Astrocyte (in vitro differentiated cells and primary cell): ENCODE measurements at regions not wholly inside any gene's neighbourhood (a gene's known extent, or its start where the extent isn't known, plus 50 kb on each side); places are given as distances from the start of the nearest gene placed in this dataset.

ENCODE experiments used
- DNase-seq: peaks from one replicate; pipeline ENCODE4 v3.0.0-alpha.2; 2010; ENCODE audit warnings: low read depth
- FAIRE-seq: peaks from 2 replicates; lab custom pipeline; 2011; peaks lifted over from hg19 to GRCh38; lab: Jason Lieb, UNC
- H2AFZ ChIP-seq: 2 replicates; pipeline ENCODE4 v1.6.0; 2012; ENCODE audit warnings: low read depth, low read length, inconsistent platforms
- H3K27ac ChIP-seq: 2 replicates; pipeline ENCODE4 v1.5.1; 2011; ENCODE audit warnings: low read depth, low read length, inconsistent platforms
- H3K27me3 ChIP-seq: 2 replicates; pipeline ENCODE4 v1.6.0; 2011; ENCODE audit warnings: low read length, inconsistent platforms; ENCODE audit not compliant: insufficient read depth
- H3K36me3 ChIP-seq: 2 replicates; pipeline ENCODE4 v1.5.1; 2011; ENCODE audit warnings: low read length, inconsistent platforms; ENCODE audit not compliant: insufficient read depth
- H3K4me1 ChIP-seq: 2 replicates; pipeline ENCODE4 v1.5.1; 2011; ENCODE audit warnings: low read length, inconsistent platforms; ENCODE audit not compliant: insufficient read depth
- H3K4me2 ChIP-seq: 2 replicates; pipeline ENCODE4 v1.6.0; 2012; ENCODE audit warnings: low read length, inconsistent platforms
- H3K4me3 ChIP-seq: 2 replicates; pipeline ENCODE4 v1.5.1; 2011; ENCODE audit warnings: low read depth, mild to moderate bottlenecking, low read length, inconsistent platforms; ENCODE audit not compliant: insufficient read depth
- H3K79me2 ChIP-seq: 2 replicates; pipeline ENCODE4 v1.6.0; 2012; ENCODE audit warnings: mild to moderate bottlenecking, low read length, inconsistent platforms; ENCODE audit not compliant: insufficient read depth
- H3K9ac ChIP-seq: 2 replicates; pipeline ENCODE4 v1.6.0; 2012; ENCODE audit warnings: mild to moderate bottlenecking, low read length, inconsistent platforms
- H3K9me3 ChIP-seq: 2 replicates; pipeline ENCODE4 v1.5.1; 2012; ENCODE audit warnings: low read depth, mild to moderate bottlenecking, low read length, inconsistent platforms; ENCODE audit not compliant: insufficient read depth
- H4K20me1 ChIP-seq: 2 replicates; pipeline ENCODE4 v1.6.0; 2012; ENCODE audit warnings: low read length, inconsistent platforms; ENCODE audit not compliant: insufficient read depth
- H3K27ac Mint-ChIP-seq: one replicate; pipeline ENCODE4 v1.8.0; 2021; ENCODE audit warnings: mild to moderate bottlenecking, mixed read lengths; ENCODE audit not compliant: unreplicated experiment
- H3K27me3 Mint-ChIP-seq: one replicate; pipeline ENCODE4 v1.8.0; 2021; ENCODE audit warnings: low read depth, mixed read lengths; ENCODE audit not compliant: unreplicated experiment
- H3K36me3 Mint-ChIP-seq: one replicate; pipeline ENCODE4 v1.8.0; 2021; ENCODE audit warnings: low read depth, mixed read lengths; ENCODE audit not compliant: unreplicated experiment
- H3K4me1 Mint-ChIP-seq: one replicate; pipeline ENCODE4 v1.8.0; 2021; ENCODE audit warnings: low read depth, mixed read lengths; ENCODE audit not compliant: unreplicated experiment
- H3K4me3 Mint-ChIP-seq: one replicate; pipeline ENCODE4 v1.8.0; 2021; ENCODE audit warnings: mild to moderate bottlenecking, moderate library complexity, mixed read lengths; ENCODE audit not compliant: unreplicated experiment
- H3K9me3 Mint-ChIP-seq: one replicate; pipeline ENCODE4 v1.8.0; 2021; ENCODE audit warnings: mild to moderate bottlenecking, mixed read lengths; ENCODE audit not compliant: unreplicated experiment
- CTCF ChIP-seq: IDR thresholded peaks from 2 replicates; pipeline ENCODE4 v1.5.1; 2011; ENCODE audit warnings: low read depth, mild to moderate bottlenecking, inconsistent platforms, low read length, moderate library complexity; ENCODE audit not compliant: insufficient read depth
- EZH2 ChIP-seq: IDR thresholded peaks from 2 replicates; pipeline ENCODE4 v1.6.1; 2012; ENCODE audit warnings: mild to moderate bottlenecking, low read length, inconsistent platforms; ENCODE audit not compliant: insufficient read depth

DNA sequence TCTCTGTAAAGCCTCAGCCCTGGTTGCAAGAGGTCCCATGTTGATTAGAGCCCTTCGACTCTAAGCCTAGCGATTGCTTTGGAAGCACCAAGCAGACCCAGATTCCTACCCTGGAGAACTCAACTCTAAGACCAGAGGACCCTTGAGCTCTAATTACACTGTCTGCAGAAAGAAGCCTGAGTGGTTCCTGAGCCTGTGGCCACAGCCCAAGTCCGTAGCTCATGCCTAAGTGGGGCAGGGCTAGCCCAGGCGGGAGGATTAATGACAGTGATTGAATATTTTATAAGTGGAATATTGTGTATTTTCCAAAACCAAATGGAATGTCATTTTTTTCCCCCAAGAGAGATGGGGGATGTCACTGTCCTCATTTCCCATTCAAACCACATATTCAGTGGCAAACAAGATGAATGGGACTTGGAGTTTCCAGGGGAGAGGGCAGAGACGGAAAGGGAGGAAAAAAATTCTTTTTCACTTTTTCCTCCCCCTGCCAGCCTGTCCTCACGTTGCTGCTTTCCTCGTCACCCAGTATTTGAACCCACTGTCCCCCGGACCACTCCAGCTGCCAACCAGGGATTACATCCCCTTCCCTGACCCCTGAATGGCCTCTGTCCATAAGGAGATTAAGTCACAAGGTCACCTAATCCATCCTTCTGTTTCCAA is 79.6 kb upstream of the CTTNBP2NL start:
- no peak overlapping the region for H3K4me3 ChIP-seq
- H3K36me3 ChIP-seq: no peaks in the 10 kb centered on the region
- H3K36me3 Mint-ChIP-seq: no peaks in the 10 kb centered on the region
- H3K27me3 Mint-ChIP-seq: peaks cover 13% of the 10 kb centered on the region
- no peak overlapping the region for H2AFZ ChIP-seq
- DNase-seq: no peak
- H3K27ac Mint-ChIP-seq: no peak overlapping the region
- TF ChIP-seq CTCF (no peak), EZH2 (no peak)
- no peaks in the 10 kb centered on the region for H3K9me3 ChIP-seq
- peaks cover 4% of the 10 kb centered on the region for H3K4me1 Mint-ChIP-seq
- H3K79me2 ChIP-seq: no peaks in the 10 kb centered on the region
- no peak overlapping the region for H3K4me2 ChIP-seq
- no peaks in the 10 kb centered on the region for H3K4me1 ChIP-seq
- no peak overlapping the region for H3K27ac ChIP-seq
- no peaks in the 10 kb centered on the region for H4K20me1 ChIP-seq
- no peak overlapping the region for H3K4me3 Mint-ChIP-seq
- FAIRE-seq: no peak
- no peaks in the 10 kb centered on the region for H3K9me3 Mint-ChIP-seq
- H3K27me3 ChIP-seq: peaks cover 3% of the 10 kb centered on the region
- no peak overlapping the region for H3K9ac ChIP-seq

DNA sequence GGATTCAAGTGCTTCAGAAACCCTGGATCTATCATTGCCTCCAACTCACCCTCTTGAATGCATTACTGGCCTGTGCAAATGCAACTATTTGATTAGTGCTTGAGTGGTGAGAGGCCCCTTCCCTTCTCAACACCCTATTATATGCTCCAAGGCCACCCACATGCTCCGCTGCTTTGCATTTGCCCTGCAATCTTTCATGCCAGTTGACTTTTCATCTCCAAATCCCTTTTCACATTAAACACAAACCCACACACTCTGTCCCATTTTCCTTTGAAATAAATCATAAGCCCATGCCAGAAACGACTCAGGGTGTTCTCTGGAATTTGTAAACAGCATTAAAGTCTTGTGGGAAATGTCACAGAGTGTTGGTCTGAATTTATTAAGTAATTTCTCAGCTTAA is 78.9 kb upstream of the CTTNBP2NL start:
- Histone ChIP-seq H3K79me2 (no peaks in the 10 kb centered on the region), H2AFZ (no peak overlapping the region), H3K4me3 (no peak overlapping the region), H3K27me3 (peaks cover 9% of the 10 kb centered on the region), H3K9me3 (no peaks in the 10 kb centered on the region), H3K9ac (no peak overlapping the region), H3K36me3 (no peaks in the 10 kb centered on the region), H3K4me1 (no peaks in the 10 kb centered on the region), H3K27ac (no peak overlapping the region), H3K4me2 (no peak overlapping the region), H4K20me1 (no peaks in the 10 kb centered on the region)
- no peak for DNase-seq
- peaks cover 14% of the 10 kb centered on the region for H3K27me3 Mint-ChIP-seq
- H3K4me1 Mint-ChIP-seq: peaks cover 4% of the 10 kb centered on the region
- no peaks in the 10 kb centered on the region for H3K36me3 Mint-ChIP-seq
- H3K9me3 Mint-ChIP-seq: no peaks in the 10 kb centered on the region
- TF ChIP-seq EZH2 (no peak), CTCF (no peak)
- H3K4me3 Mint-ChIP-seq: no peak overlapping the region
- no peak overlapping the region for H3K27ac Mint-ChIP-seq
- no peak for FAIRE-seq

DNA sequence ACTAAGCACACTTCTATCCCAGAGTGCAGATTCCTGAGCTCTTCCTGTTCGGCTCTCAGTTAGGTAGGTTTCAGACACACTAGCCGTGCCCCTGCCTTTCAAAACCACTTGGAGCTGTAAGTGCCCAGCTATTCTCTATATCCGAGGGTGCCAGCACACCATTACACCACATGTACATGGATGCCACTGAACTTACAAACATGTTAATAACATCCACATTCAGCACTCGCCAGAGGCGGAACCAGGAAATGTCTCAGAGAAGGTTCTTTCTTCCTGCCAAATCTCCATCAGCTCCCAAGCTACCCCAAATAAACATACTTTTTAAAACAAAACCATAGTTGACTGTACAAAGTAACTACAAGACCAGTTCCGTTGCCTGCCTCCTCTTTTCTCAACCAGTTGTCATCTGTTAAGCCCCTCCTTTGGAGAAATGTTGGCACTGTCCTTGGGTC is 78.4 kb upstream of the CTTNBP2NL start:
- peaks cover 4% of the 10 kb centered on the region for H3K4me1 Mint-ChIP-seq
- Histone ChIP-seq H3K9ac (no peak overlapping the region), H4K20me1 (no peaks in the 10 kb centered on the region), H3K9me3 (no peaks in the 10 kb centered on the region), H3K79me2 (no peaks in the 10 kb centered on the region), H3K27me3 (peaks cover 11% of the 10 kb centered on the region), H3K4me2 (no peak overlapping the region), H3K36me3 (no peaks in the 10 kb centered on the region), H3K4me3 (no peak overlapping the region), H3K4me1 (no peaks in the 10 kb centered on the region), H2AFZ (no peak overlapping the region), H3K27ac (no peak overlapping the region)
- TF ChIP-seq CTCF (no peak), EZH2 (no peak)
- peaks cover 14% of the 10 kb centered on the region for H3K27me3 Mint-ChIP-seq
- no peak overlapping the region for H3K4me3 Mint-ChIP-seq
- DNase-seq (no peak), FAIRE-seq (no peak)
- H3K27ac Mint-ChIP-seq: no peak overlapping the region
- H3K9me3 Mint-ChIP-seq: no peaks in the 10 kb centered on the region
- H3K36me3 Mint-ChIP-seq: no peaks in the 10 kb centered on the region
